ENCODE measurements at regions not wholly inside any gene's neighbourhood (a gene's known extent, or its start where the extent isn't known, plus 50 kb on each side); places are given as distances from the start of the nearest gene placed in this dataset.

GRCh38 chr11:13140028-13140870 is 131.1 kb downstream of the RASSF10 start:
- peak; percentile 47 for DNase-seq (ENCODE audit: low read depth)
- no peak for TF ChIP-seq CTCF (conservative IDR thresholded peaks at IDR 0.05; ENCODE audit: low read depth, low read length)

DNA sequence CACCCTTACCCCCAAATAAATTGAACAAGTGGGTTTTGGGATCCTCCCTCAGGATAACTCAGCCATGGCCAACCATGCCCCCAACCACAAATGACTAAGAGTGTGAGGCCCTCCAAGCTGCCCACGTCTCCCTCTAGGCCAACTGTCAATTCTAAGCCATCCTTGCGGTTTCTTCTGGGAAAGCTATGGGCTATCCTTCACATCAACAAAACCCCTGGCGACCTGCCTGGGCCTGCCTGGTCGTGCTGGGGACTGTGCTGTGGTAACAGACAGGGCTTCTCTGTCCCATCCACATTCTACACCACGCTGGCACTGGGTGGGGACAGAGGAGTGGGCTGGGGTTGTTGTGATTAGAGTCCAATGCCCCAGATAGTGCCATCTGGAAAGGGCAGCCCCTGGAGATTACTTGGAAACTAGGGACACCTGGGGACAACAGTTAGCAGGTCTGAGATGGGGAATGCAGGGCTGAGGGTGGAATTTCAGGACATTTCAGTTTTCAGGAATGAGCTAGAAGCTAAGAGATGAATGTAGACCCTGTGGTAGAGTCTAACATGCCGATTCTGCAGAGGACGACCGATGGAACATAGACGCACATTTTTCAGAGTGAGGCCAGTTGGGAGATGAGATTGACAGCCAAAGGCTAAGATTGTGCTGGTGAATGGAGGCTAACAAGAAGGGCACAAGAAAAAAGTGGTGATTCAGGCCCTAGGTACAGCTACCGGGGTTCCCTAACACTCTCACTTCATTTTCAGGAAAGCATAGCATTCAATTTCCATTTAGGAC is 131.9 kb downstream of the RASSF10 start:
- TF ChIP-seq CTCF (conservative IDR thresholded peaks at IDR 0.05; ENCODE audit: low read depth, low read length) = no peak
- DNase-seq (ENCODE audit: low read depth) = no peak
- H3K4me3 ChIP-seq (ENCODE audit: low read depth, low read length) = no peak overlapping the region

More at GRCh38 chr11:13140028-13140870, 131.1 kb downstream of the RASSF10 start:
- no peak overlapping the region for H3K4me3 ChIP-seq (ENCODE audit: low read depth, low read length)

- no peak for DNase-seq (ENCODE audit: low read depth)
- no peak overlapping the region for H3K4me3 ChIP-seq (ENCODE audit: low read depth, low read length)
- TF ChIP-seq CTCF (conservative IDR thresholded peaks at IDR 0.05; ENCODE audit: low read depth, low read length) = no peak
Observed at GRCh38 chr11:13141731-13142709, 132.9 kb downstream of the RASSF10 start.

GRCh38 chr11:13143486-13144297 is 133.9 kb upstream of the BMAL1 start:
- DNase-seq (ENCODE audit: low read depth) = no peak
- TF ChIP-seq CTCF (conservative IDR thresholded peaks at IDR 0.05; ENCODE audit: low read depth, low read length) = no peak
- H3K4me3 ChIP-seq (ENCODE audit: low read depth, low read length) = no peak overlapping the region

- no peak for DNase-seq (ENCODE audit: low read depth)
Observed at GRCh38 chr11:13145461-13145860, 132.1 kb upstream of the BMAL1 start.

More at GRCh38 chr11:13145461-13145860, 132.1 kb upstream of the BMAL1 start:
- peak; percentile 8 for TF ChIP-seq CTCF (conservative IDR thresholded peaks at IDR 0.05; ENCODE audit: low read depth, low read length)
- H3K4me3 ChIP-seq (ENCODE audit: low read depth, low read length) = no peak overlapping the region

Data from choroid plexus epithelial cell (primary cell).